ENCODE measurements at regions not wholly inside any gene's neighbourhood (a gene's known extent, or its start where the extent isn't known, plus 50 kb on each side); places are given as distances from the start of the nearest gene placed in this dataset.

DNA sequence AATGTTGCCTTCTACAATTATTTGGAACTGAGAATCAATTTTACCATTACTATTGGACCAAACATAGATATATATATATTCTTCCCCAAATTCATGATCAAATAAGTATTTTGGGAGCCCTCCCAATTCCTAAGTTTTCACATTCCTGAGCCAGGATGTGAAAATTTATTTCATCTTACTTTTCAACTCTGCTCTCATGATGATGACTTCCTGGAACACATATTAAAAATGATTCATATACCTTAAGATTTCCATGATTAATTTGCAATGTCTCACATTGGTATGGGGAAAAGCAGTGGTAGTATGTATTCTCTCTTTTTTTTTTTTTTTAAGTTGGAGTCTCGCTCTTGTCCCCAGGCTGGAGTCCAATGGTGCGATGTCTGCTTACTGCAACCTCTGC lies 596.1 kb upstream of the ZEB2 start:
- Mint-ChIP-seq H3K36me3 (peaks cover 0 to 6% (median 0%) of the 10 kb centered on the region in 3 donors), H3K27me3 (ENCODE audit: low read depth in 3 of 3) (peaks cover 0 to 7% (median 6%) of the 10 kb centered on the region in 3 donors), H3K4me1 (no peaks in the 10 kb centered on the region), H3K4me3 (no peak overlapping the region), H3K27ac (no peak overlapping the region), H3K9me3 (no peaks in the 10 kb centered on the region)
- DNase-seq = no peak

DNA sequence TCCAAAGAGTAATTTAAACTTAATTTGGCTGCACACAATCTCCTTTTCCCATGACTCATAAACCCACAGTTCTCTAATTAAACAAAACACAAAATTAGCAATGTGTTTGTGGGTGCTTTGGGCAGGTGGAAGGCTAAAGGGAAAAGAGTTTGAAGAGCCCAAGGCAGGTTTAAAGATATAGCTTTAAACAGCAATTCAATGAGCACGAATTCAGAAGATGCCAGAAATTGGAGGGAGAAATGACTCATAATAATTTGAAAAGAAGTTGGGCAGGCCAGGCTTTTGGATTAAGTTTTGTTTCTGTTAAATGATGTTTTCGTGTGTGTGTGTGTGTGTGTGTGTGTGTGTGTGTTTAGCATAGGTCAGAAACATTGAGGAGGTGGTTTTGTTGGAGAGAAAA lies 594.8 kb upstream of the ZEB2 start:
- peaks cover 0 to 7% (median 6%) of the 10 kb centered on the region in 3 donors for H3K27me3 Mint-ChIP-seq (ENCODE audit: low read depth in 3 of 3)
- no peak overlapping the region for H3K27ac Mint-ChIP-seq
- no peaks in the 10 kb centered on the region for H3K9me3 Mint-ChIP-seq
- no peak overlapping the region for H3K4me3 Mint-ChIP-seq
- no peak for DNase-seq
- peaks cover 0 to 6% (median 0%) of the 10 kb centered on the region in 3 donors for H3K36me3 Mint-ChIP-seq
- H3K4me1 Mint-ChIP-seq = no peaks in the 10 kb centered on the region

DNA sequence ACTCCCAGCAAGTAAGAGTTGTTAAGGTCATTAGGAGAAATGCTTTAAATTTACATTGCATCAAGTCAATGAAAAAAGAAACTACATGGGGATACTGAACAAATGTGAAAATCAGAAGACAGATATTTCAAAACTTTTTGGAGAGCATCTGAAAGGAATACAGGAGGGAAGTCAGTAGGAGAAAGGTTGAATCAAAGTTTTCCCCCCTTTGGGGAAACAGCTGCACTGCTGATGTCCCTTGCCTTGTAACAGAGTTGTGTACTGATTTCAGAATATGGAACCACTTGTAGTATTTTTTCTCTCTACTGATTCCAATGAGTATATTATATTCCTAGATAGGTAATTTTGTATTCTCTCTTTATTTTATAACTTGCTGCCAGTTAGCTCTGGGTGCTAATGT lies 592.5 kb upstream of the ZEB2 start:
- Mint-ChIP-seq H3K9me3 (no peaks in the 10 kb centered on the region), H3K4me3 (no peak overlapping the region), H3K36me3 (no peaks in the 10 kb centered on the region), H3K27me3 (ENCODE audit: low read depth in 3 of 3) (peaks cover 0 to 6% (median 2%) of the 10 kb centered on the region in 3 donors), H3K4me1 (no peaks in the 10 kb centered on the region), H3K27ac (no peak overlapping the region)
- DNase-seq = no peak

DNA sequence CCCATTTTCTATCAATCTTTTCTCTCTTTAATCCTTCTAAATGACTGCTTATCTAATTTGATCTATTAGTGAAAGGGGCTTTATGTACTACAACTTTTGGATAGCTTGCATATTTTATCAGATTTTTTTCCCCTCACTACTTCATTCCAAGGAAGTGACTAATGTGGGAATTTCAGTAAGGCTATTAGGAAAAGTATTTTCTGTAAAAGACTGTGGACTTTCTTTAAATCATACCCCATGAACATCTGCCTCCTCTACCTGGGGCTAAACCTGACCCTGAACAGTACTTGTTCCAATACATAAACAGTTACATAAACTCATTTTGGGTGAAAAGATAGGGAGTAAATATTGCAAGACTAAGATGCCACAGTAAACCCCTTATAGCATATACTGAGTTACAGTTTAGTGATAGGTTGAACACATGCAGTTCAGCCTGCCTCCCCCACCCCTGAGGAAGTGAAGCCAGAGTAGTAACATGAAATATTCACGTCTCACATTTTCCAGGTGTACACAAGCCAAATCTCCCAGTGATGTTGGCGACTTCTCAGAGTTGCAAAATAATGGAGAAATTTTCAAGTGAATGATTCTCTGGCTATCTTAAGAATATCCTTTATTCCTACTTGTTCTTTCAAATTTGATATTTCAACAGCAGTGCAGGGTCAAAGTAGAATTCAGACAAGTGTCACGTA lies 590.9 kb upstream of the ZEB2 start:
- Mint-ChIP-seq H3K27me3 (ENCODE audit: low read depth in 3 of 3) (peaks cover 0 to 4% (median 2%) of the 10 kb centered on the region in 3 donors), H3K9me3 (no peaks in the 10 kb centered on the region), H3K4me1 (no peaks in the 10 kb centered on the region), H3K36me3 (no peaks in the 10 kb centered on the region), H3K27ac (no peak overlapping the region), H3K4me3 (no peak overlapping the region)
- DNase-seq = no peak

DNA sequence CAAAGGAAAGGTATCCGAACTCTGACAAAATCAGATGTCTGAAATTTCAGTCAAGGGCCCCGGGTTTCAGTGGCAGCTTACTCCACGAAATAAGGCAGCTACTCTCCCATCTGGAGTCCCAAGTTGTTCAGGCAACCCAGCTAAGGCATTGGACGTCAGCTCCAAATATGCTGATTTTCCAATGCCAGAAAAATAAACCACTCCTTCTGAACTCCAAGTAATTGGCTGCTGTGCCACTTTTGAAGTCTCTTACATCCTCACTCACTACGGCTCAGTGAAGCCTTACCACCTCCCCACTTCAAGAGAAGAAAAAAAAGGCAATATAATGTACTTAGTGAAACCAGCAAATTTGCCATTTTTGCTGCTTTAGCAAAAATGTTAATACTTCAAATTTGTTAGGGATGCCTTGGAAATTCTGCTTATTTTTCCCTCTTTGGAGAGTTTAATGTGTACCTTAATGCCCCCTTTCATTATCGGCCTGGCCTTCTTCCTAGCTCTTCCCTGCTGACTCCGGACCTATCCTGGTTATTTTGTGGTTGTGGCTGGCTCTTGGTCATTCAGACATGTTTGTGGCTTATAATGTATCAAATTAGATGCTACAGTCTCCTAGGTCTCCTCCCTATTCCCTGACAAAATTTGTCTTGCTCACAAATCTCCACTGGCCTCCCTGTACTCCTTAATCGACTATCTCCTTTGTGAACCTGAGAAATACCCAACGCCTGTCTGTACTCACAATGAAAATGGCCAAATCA lies 589.2 kb upstream of the ZEB2 start:
- peaks cover 0 to 4% (median 2%) of the 10 kb centered on the region in 3 donors for H3K27me3 Mint-ChIP-seq (ENCODE audit: low read depth in 3 of 3)
- no peak overlapping the region for H3K4me3 Mint-ChIP-seq
- H3K9me3 Mint-ChIP-seq = no peaks in the 10 kb centered on the region
- H3K27ac Mint-ChIP-seq = no peak overlapping the region
- DNase-seq = no peak
- H3K36me3 Mint-ChIP-seq = no peaks in the 10 kb centered on the region
- no peaks in the 10 kb centered on the region for H3K4me1 Mint-ChIP-seq

DNA sequence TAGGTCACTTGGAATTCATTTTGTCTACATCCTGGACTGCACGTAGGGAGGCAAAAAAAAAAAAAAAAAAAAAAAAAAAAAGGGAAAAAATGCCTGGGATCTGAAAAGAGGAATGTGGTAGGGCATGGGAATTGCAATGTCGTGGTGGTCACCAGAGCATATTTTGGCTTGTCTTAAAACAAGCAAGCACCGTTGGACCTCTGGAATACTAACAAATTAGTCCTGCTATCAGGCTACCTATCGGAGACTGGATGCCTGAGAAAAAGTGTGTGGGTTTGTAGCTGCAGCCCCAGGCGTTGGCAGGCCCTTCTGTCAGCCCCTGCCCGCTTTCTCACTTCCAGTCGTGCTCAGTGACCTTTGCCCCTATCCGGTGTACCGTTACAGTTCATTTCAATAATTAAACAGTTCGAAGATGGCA lies 588.5 kb upstream of the ZEB2 start:
- no peaks in the 10 kb centered on the region for H3K27me3 Mint-ChIP-seq (ENCODE audit: low read depth in 3 of 3)
- H3K27ac Mint-ChIP-seq = no peak overlapping the region
- DNase-seq = no peak
- no peaks in the 10 kb centered on the region for H3K36me3 Mint-ChIP-seq
- no peak overlapping the region for H3K4me3 Mint-ChIP-seq
- no peaks in the 10 kb centered on the region for H3K4me1 Mint-ChIP-seq
- H3K9me3 Mint-ChIP-seq = no peaks in the 10 kb centered on the region

DNA sequence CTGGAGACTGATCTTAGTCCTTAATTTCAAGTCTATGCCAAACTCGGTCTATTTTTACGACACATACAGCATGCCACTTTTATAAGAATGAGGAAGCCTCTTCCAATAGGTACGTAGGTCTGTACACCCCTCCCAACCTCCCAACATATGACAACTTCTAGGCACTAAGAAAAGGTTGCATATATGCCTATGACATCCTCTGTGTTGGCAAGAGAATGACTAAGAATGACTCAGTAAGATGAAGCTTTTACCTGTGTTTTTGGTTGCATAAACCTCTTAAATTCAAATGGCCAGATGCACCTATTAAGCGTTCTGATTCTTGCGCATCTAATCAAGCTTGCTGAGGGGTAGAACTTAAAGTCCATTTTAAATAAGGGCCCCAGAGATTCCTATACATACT lies 586.4 kb upstream of the ZEB2 start:
- Mint-ChIP-seq H3K36me3 (peaks cover 0 to 3% (median 0%) of the 10 kb centered on the region in 3 donors), H3K4me3 (no peak overlapping the region), H3K4me1 (no peaks in the 10 kb centered on the region), H3K27ac (no peak overlapping the region), H3K27me3 (ENCODE audit: low read depth in 3 of 3) (no peaks in the 10 kb centered on the region), H3K9me3 (no peaks in the 10 kb centered on the region)
- DNase-seq = no peak

DNA sequence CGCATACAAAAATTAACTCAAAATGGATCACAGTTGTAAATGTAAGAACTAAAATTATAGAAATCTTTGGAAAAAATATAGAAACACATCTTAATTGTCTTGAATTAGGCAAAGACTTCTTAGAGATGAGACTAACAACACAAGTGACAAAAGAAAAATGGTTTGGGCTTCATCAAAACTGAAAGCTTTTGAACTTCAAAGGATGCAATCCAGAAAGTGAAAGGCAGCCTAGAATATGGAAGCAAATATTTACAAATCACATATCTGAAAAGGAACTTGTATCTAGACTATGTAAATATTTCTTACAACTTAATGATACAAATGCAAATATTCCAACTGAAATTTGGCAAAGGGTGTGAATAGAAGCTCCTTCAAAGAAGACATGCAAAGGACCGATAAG lies 582.8 kb upstream of the ZEB2 start:
- no peak overlapping the region for H3K27ac Mint-ChIP-seq
- H3K36me3 Mint-ChIP-seq = peaks cover 0 to 3% (median 0%) of the 10 kb centered on the region in 3 donors
- no peak overlapping the region for H3K4me3 Mint-ChIP-seq
- H3K4me1 Mint-ChIP-seq = no peaks in the 10 kb centered on the region
- H3K9me3 Mint-ChIP-seq = no peaks in the 10 kb centered on the region
- peaks cover 0 to 4% (median 0%) of the 10 kb centered on the region in 3 donors for H3K27me3 Mint-ChIP-seq (ENCODE audit: low read depth in 3 of 3)
- DNase-seq = no peak

DNA sequence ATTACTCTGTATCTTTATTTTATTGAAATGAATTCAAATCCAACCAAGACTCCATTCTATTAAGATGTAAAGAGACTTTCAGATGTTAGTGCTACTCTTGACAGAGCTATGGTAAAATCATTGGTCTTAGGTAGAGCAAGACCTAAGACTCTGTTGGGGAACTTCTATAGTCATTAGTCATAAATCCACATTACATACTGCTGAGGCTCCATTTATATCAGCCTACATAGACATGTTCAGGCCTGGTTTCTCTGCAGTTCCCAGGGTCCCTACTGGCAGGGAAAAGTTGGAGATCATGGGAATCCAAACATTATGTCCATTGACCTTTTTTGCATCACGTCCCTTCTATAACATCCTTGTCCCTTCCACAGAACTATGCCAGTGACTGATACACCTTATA lies 580.4 kb upstream of the ZEB2 start:
- Mint-ChIP-seq H3K27me3 (ENCODE audit: low read depth in 3 of 3) (peaks cover 0 to 6% (median 0%) of the 10 kb centered on the region in 3 donors), H3K4me3 (no peak overlapping the region), H3K27ac (no peak overlapping the region), H3K4me1 (no peaks in the 10 kb centered on the region), H3K9me3 (peaks cover 0 to 1% (median 0%) of the 10 kb centered on the region in 6 donors), H3K36me3 (peaks cover 0 to 3% (median 0%) of the 10 kb centered on the region in 3 donors)
- no peak for DNase-seq

DNA sequence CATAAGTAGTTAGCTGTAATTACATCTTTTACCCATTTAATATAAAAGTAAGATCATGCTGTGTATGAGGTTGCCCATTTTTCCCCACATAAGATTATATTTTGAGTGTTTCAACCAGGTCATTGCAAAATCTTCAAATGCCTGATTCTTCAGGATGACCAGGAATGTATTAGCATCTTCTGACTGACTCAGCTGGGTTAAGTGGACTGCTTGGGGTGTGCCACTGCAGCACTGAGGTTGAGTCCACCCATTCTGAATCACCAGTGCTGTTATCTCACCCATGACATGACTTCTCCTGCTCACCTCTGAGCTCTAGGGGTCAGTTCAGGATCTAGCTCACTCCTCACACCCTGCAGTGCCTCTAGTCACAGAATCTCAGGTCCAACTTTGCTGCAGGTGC lies 576.7 kb upstream of the ZEB2 start:
- Mint-ChIP-seq H3K27me3 (ENCODE audit: low read depth in 3 of 3) (peaks cover 0 to 6% (median 0%) of the 10 kb centered on the region in 3 donors), H3K36me3 (no peaks in the 10 kb centered on the region), H3K4me3 (no peak overlapping the region), H3K4me1 (no peaks in the 10 kb centered on the region), H3K27ac (no peak overlapping the region), H3K9me3 (peaks cover 0 to 1% (median 0%) of the 10 kb centered on the region in 6 donors)
- no peak for DNase-seq

DNA sequence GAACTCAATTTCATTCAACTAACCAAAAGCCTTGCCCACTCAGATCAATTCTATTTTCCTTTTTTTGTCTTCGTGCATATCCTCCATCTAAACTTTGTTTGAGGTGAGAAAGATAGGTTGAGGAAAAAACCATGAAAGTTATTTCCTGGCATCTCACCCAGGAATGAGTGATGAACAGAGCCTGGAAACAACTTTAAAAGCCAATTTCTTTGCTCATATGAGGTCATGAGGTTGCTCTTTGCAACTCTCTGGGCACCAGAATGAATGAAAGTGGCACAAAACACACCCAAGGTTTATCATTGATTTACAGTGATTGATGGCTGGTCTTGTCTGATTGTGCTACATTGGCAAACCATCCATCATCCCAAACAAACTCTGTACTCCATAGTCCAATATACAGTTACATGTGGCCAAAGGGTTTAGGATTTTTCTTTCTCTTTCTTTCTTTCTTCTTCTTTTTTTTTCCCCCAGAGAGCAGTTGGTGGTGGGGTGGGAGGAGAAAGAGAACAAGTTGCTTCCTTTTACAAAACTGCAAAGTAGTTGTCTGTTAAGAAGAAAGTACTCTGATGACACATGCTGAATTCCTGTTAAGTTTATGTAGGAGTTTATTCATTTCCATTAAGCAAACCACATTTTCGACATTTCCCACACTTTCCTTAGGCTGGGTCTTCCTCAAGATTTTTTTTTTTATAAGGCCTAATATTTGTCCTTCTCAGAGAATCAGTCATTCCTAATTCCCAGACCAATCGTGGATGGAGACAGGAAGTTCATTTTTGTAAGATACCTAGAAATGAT lies 575.9 kb upstream of the ZEB2 start:
- peaks cover 0 to 1% (median 0%) of the 10 kb centered on the region in 6 donors for H3K9me3 Mint-ChIP-seq
- H3K27ac Mint-ChIP-seq = no peak overlapping the region
- H3K4me3 Mint-ChIP-seq = no peak overlapping the region
- DNase-seq = no peak
- H3K36me3 Mint-ChIP-seq = no peaks in the 10 kb centered on the region
- peaks cover under 1 to 1% of the 10 kb centered on the region in 2 donors for H3K4me1 Mint-ChIP-seq
- peaks cover 0 to 6% (median 0%) of the 10 kb centered on the region in 3 donors for H3K27me3 Mint-ChIP-seq (ENCODE audit: low read depth in 3 of 3)

DNA sequence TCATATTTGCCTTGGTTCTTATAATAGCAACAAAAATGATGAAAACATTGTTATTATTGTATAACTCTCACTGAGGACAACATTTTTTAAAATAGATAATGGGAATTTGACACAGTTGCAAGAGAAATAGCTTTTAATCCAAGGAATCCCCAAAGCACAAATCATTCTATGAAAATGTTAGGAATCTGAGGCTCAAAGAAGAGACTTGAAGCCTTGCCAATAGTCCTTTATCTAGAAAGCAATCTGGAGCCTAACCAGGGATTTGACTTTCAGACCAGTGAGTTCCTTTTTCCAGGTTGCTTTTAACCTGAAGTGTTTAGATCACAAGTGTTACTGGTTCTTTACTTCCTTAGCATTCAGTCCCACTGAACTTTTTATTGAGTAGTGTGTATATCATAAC lies 574.5 kb upstream of the ZEB2 start:
- Mint-ChIP-seq H3K9me3 (peaks cover 0 to 1% (median 0%) of the 10 kb centered on the region in 6 donors), H3K27me3 (ENCODE audit: low read depth in 3 of 3) (peaks cover 0 to 6% (median 0%) of the 10 kb centered on the region in 3 donors), H3K4me3 (no peak overlapping the region), H3K4me1 (peaks cover 4 to 5% of the 10 kb centered on the region in 2 donors), H3K27ac (no peak overlapping the region), H3K36me3 (no peaks in the 10 kb centered on the region)
- no peak for DNase-seq

DNA sequence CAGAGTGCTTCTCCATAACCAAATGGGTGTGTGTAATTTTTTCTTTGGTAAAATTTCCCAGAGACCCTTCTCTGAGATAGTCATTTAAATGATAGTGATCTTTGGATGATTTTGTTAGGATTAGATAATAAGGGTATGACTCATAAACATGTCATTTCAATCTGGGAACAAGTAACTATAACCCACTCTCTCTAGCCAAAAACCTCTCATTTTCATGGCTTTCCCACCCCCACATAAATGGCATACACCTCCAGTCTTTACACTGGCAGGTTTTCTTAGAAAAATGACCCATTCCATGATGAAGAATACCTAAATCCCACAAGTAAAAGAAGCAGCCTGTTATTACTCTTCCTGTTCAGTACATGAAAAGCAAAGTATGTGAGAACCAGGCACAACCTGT lies 572.0 kb upstream of the ZEB2 start:
- H3K9me3 Mint-ChIP-seq = peaks cover 0 to 1% (median 0%) of the 10 kb centered on the region in 6 donors
- H3K27me3 Mint-ChIP-seq (ENCODE audit: low read depth in 3 of 3) = peaks cover 0 to 2% (median 0%) of the 10 kb centered on the region in 3 donors

More for the DNA sequence above, 572.0 kb upstream of the ZEB2 start:
- H3K27ac Mint-ChIP-seq = no peak overlapping the region
- H3K4me3 Mint-ChIP-seq = no peak overlapping the region
- H3K36me3 Mint-ChIP-seq = no peaks in the 10 kb centered on the region
- H3K4me1 Mint-ChIP-seq = peaks cover 4 to 5% of the 10 kb centered on the region in 2 donors
- DNase-seq = no peak
